Heart left ventricle (tissue), 13 donors: ENCODE measurements at regions not wholly inside any gene's neighbourhood (a gene's known extent, or its start where the extent isn't known, plus 50 kb on each side); places are given as distances from the start of the nearest gene placed in this dataset.

ENCODE experiments used
- CTCF ChIP-seq, 12 donors: fragments of 200-600 bp; sonication (generic) in 4 of 12; IDR thresholded peaks; one replicate each; pipeline versions ENCODE4 v1.5.0 to v1.8.0; 2018 to 2022; ENCODE audit warnings: antibody characterized with exemption in 12 of 12, mild to moderate bottlenecking in 5 of 12
- POLR2A ChIP-seq, 2 donors: fragments of 450-650 bp; IDR thresholded peaks; one replicate each; pipeline ENCODE4 v1.6.1; 2017; ENCODE audit warnings: antibody characterized with exemption in 2 of 2, mild to moderate bottlenecking in 2 of 2, moderate library complexity in 2 of 2
- donor health status: ischemic (EF 13 %, LVEDD 7.1; RV severe dilation, severe dysfunction).
- donor health status: DM: no; HTN: yes; CAD: no.
- donor health status: DM: no; HTN: no; CAD: no.
- donor health status: ischemic (EF 25% LVEDD 6.9; RV normal size, moderate dysfunction).
- donor health status: ischemic (EF 25% LVEDD 5.7; RV mildly dilated, moderate dysfunction).
- donor health status: ischemic (EF 35%, LVEDD 5.7; RV mildly dilated, moderate dysfunction).
- donor health status: nonischemic (EF 11% LVEDD 7.7; RV severe dilation, severe dysfunction).
- donor health status: DM: yes; HTN: yes; CAD: no.
- donor health status: PGD.
- donor health status: ischemic (EF 29% LVEDD 5.4; RV normal size, mild dysfunction).
- donor health status: nonischemic (EF 23%, LVEDD 6.1; RV moderate dilation, normal function).

- TF ChIP-seq CTCF (IDR thresholded peaks at IDR 0.05): no peak
- no peak for TF ChIP-seq POLR2A (IDR thresholded peaks at IDR 0.05)
These were observed 207.5 kb downstream of the MATN1 start for GRCh38 chr1:30515755-30516484.
